ENCODE measurements at regions not wholly inside any gene's neighbourhood (a gene's known extent, or its start where the extent isn't known, plus 50 kb on each side); places are given as distances from the start of the nearest gene placed in this dataset.

DNA sequence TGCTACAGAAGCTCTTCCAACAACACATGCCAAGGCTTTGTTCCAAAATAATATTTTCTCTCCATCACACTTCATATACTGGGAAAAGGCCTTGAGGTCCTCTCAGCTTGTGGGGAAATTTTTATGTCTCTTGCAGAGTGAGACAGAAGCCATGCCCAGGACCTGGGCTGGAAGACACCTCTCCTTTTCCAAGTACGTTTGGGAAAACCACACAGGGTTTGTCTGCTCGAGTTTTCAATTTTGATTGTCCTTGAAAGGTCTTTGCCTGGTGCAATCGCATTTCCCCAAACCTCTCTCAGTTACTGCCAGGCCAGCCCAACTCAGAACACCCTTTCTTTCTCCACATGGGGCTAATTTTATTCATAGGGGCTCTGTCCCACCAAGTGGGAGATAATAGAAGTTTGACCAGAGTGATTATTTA is 272.2 kb downstream of the OSR1 start:
- TF ChIP-seq, protein P1, sequence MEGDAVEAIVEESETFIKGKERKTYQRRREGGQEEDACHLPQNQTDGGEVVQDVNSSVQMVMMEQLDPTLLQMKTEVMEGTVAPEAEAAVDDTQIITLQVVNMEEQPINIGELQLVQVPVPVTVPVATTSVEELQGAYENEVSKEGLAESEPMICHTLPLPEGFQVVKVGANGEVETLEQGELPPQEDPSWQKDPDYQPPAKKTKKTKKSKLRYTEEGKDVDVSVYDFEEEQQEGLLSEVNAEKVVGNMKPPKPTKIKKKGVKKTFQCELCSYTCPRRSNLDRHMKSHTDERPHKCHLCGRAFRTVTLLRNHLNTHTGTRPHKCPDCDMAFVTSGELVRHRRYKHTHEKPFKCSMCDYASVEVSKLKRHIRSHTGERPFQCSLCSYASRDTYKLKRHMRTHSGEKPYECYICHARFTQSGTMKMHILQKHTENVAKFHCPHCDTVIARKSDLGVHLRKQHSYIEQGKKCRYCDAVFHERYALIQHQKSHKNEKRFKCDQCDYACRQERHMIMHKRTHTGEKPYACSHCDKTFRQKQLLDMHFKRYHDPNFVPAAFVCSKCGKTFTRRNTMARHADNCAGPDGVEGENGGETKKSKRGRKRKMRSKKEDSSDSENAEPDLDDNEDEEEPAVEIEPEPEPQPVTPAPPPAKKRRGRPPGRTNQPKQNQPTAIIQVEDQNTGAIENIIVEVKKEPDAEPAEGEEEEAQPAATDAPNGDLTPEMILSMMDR (IDR thresholded peaks at IDR 0.05) = no peak
- no peak for ATAC-seq
- no peaks in the 10 kb centered on the region for H3K27me3 ChIP-seq
- intact Hi-C loops (cut with DNase I) = no loop called here
- H3K9me3 ChIP-seq = no peaks in the 10 kb centered on the region
- no peak for FAIRE-seq
- H3K36me3 ChIP-seq = no peaks in the 10 kb centered on the region
- H3K4me3 ChIP-seq = no peak overlapping the region
- 59 to 75% methylated on average over 3 of the region's 3 CpGs for WGBS, 2 donors
- no peak for DNase-seq
- H3K27ac ChIP-seq = no peak overlapping the region
- no peaks in the 10 kb centered on the region for H3K4me1 ChIP-seq

DNA sequence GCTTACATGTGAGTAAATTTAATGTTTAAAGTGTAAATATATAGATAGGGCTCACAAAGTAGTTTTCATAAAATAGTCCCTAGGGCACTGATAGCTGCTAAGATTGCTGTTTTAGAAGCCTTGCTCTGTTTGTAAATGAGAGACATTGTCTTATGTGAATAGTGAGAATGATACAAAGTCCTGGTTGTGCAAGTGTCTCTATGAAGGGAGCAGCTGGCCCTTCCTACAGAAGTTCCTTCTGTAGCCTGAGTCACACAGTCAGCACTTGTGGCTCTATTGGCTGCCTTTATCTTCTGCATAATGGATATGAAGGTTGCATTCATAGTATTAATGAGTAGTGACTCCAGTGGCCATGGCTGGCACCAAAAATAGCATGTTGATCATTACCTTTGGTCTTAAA is 279.7 kb downstream of the OSR1 start:
- Histone ChIP-seq H3K4me3 (no peak overlapping the region), H3K27me3 (no peaks in the 10 kb centered on the region), H3K36me3 (no peaks in the 10 kb centered on the region), H3K4me1 (no peaks in the 10 kb centered on the region), H3K9me3 (no peaks in the 10 kb centered on the region), H3K27ac (no peak overlapping the region)
- FAIRE-seq (no peak), DNase-seq (no peak), ATAC-seq (no peak)
- intact Hi-C loops (cut with DNase I) = no loop called here
- TF ChIP-seq, protein P1 (IDR thresholded peaks at IDR 0.05) = no peak

DNA sequence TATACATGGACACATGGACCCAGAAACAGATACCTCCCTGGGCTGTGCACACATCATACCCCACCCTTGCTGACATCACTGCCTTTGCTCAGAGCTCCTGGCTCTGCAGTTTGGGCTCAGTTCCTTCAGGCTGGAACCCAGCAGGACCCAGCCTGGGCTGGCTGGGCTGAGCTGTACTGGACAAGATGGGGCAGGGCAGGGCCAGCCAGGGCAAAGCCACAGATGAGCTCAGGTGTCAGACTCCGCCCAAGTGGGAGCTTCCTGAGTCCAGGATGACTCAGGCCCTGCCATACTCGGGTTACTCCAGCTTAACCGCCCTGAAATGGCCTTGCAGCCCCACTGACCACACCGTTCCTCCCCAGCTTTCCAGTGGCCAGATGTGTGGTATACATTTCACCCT is 284.9 kb downstream of the OSR1 start:
- FAIRE-seq = no peak
- Histone ChIP-seq H3K4me3 (no peak overlapping the region), H3K27me3 (no peaks in the 10 kb centered on the region), H3K9me3 (no peaks in the 10 kb centered on the region), H3K36me3 (no peaks in the 10 kb centered on the region), H3K4me1 (no peaks in the 10 kb centered on the region), H3K27ac (no peak overlapping the region)
- no peak for ATAC-seq
- WGBS, 2 donors = 87 to 94% methylated on average over 4 of the region's 4 CpGs
- TF ChIP-seq, protein P1 (IDR thresholded peaks at IDR 0.05) = no peak
- intact Hi-C loops (cut with DNase I) = no loop called here
- DNase-seq = no peak

DNA sequence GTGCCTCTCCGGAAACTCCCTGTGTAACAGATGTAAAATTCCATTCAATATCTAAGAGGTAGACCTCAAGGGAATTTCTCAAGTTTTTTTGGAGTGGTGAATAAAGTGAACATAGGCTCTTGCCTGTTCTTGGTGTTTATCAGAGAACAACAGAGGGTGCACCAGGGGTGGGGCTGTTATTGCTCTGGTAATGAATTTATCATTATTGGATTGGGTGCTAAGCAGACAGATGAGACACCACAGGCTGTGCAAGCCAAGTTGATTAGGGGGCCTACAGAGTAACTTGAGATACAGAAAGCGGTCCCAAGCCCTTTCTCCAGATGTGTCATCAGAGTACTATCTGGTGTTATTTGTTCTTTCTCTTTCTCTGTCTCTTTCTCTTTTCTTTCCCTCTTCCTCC is 286.3 kb downstream of the OSR1 start:
- Histone ChIP-seq H3K9me3 (no peaks in the 10 kb centered on the region), H3K27me3 (no peaks in the 10 kb centered on the region), H3K27ac (no peak overlapping the region), H3K36me3 (no peaks in the 10 kb centered on the region), H3K4me1 (no peaks in the 10 kb centered on the region), H3K4me3 (no peak overlapping the region)
- TF ChIP-seq, protein P1 (IDR thresholded peaks at IDR 0.05) = no peak
- ATAC-seq (no peak), FAIRE-seq (no peak), DNase-seq (no peak)
- intact Hi-C loops (cut with DNase I) = no loop called here
- WGBS, 2 donors = 94 to 96% methylated on average over 2 of the region's 2 CpGs

DNA sequence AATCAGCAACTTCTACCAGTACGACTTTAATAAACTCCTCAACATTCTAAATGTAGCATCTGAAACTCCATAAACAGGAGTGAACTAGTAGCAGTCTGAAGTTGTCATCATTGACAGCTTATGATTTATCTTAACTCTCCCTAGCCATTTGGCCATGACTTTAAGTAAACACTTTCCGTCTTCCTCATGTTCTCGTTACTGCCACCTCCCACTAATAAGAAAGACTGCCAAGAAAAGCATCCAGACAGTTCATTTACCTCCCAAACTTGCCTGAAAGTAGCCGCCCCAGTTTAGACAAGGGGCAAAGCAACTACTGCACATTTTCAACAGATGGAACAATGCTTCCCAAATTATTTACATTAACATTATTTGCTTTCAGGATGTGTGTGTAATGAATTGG is 287.5 kb downstream of the OSR1 start:
- Histone ChIP-seq H3K36me3 (no peaks in the 10 kb centered on the region), H3K4me1 (no peaks in the 10 kb centered on the region), H3K27me3 (no peaks in the 10 kb centered on the region), H3K4me3 (no peak overlapping the region), H3K9me3 (no peaks in the 10 kb centered on the region), H3K27ac (no peak overlapping the region)
- ATAC-seq (no peak), DNase-seq (no peak), FAIRE-seq (no peak)
- TF ChIP-seq, protein P1 (IDR thresholded peaks at IDR 0.05) = no peak
- 50 to 54% methylated on average over 4 of the region's 4 CpGs for WGBS, 2 donors
- intact Hi-C loops (cut with DNase I) = no loop called here

Data from pancreas (tissue), 10 donors.